HL-60 (cell line): ENCODE measurements at regions not wholly inside any gene's neighbourhood (a gene's known extent, or its start where the extent isn't known, plus 50 kb on each side); places are given as distances from the start of the nearest gene placed in this dataset.

Experiments
- DNase-seq, 2 experiments: peaks; one replicate each; pipeline ENCODE4 v3.0.0-alpha.2; 2010 to 2020; ENCODE audit warnings: low read depth in 1 of 2, low spot score in 1 of 2
- H3K27ac ChIP-seq: fragments of 250-450 bp; sonication (Bioruptor Pico); replicated peaks from 2 replicates; pipeline ENCODE4 v1.5.1; 2020; ENCODE audit warnings: mild to moderate bottlenecking, moderate library complexity
- H3K27me3 ChIP-seq: fragments of 250-450 bp; sonication (Bioruptor Pico); 2 replicates; pipeline ENCODE4 v1.5.1; 2021; ENCODE audit warnings: mild to moderate bottlenecking, moderate library complexity; ENCODE audit not compliant: insufficient read depth, poor library complexity, severe bottlenecking
- H3K4me3 ChIP-seq: replicated peaks from 2 replicates; pipeline ENCODE4 v1.5.1; 2011; ENCODE audit warnings: mild to moderate bottlenecking, control low read depth, low read length; ENCODE audit not compliant: insufficient read depth
- CTCF ChIP-seq: IDR thresholded peaks from one replicate; pipeline ENCODE4 v1.5.1; 2011; ENCODE audit warnings: low read length, control low read depth, inconsistent platforms; ENCODE audit not compliant: insufficient read depth
- GABPA ChIP-seq: IDR thresholded peaks from 2 replicates; pipeline ENCODE4 v1.6.1; 2012; ENCODE audit warnings: low read depth
- POLR2AphosphoS5 ChIP-seq: IDR thresholded peaks from 2 replicates; pipeline ENCODE4 v1.6.1; 2012; ENCODE audit warnings: low read depth
- SPI1 ChIP-seq: IDR thresholded peaks from 2 replicates; pipeline ENCODE4 v1.6.1; 2012; ENCODE audit warnings: low read depth, mild to moderate bottlenecking, borderline replicate concordance
- TF ChIP-seq, protein P1 (sequence below): IDR thresholded peaks from 2 replicates; pipeline ENCODE4 v1.6.1; 2012; ENCODE audit warnings: low read depth; ENCODE audit not compliant: insufficient replicate concordance

DNA sequence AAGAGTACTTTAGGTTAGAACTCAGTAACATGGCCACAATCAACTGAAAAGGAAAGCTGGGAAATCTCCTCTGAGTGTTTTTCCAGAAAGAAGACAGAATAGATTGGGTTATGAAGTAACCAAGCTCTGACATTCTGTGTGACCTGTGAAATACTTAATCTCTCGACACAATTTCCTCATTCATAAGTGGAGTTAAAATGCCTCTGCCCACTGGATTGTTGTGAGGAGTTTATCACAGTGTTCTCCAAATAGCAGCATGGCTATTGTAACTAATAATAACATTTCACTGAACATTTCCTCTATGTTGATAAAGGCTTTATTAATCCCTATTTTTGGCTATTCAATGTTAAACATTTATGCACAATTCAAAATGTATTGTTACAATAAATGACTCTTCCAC lies 311.0 kb downstream of the GABRB2 start:
- TF ChIP-seq POLR2AphosphoS5 (no peak), GABPA (no peak), SPI1 (no peak), CTCF (no peak)
- TF ChIP-seq, protein P1, sequence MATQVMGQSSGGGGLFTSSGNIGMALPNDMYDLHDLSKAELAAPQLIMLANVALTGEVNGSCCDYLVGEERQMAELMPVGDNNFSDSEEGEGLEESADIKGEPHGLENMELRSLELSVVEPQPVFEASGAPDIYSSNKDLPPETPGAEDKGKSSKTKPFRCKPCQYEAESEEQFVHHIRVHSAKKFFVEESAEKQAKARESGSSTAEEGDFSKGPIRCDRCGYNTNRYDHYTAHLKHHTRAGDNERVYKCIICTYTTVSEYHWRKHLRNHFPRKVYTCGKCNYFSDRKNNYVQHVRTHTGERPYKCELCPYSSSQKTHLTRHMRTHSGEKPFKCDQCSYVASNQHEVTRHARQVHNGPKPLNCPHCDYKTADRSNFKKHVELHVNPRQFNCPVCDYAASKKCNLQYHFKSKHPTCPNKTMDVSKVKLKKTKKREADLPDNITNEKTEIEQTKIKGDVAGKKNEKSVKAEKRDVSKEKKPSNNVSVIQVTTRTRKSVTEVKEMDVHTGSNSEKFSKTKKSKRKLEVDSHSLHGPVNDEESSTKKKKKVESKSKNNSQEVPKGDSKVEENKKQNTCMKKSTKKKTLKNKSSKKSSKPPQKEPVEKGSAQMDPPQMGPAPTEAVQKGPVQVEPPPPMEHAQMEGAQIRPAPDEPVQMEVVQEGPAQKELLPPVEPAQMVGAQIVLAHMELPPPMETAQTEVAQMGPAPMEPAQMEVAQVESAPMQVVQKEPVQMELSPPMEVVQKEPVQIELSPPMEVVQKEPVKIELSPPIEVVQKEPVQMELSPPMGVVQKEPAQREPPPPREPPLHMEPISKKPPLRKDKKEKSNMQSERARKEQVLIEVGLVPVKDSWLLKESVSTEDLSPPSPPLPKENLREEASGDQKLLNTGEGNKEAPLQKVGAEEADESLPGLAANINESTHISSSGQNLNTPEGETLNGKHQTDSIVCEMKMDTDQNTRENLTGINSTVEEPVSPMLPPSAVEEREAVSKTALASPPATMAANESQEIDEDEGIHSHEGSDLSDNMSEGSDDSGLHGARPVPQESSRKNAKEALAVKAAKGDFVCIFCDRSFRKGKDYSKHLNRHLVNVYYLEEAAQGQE: no peak
- Histone ChIP-seq H3K27me3 (no peaks in the 10 kb centered on the region), H3K4me3 (no peak overlapping the region), H3K27ac (no peak overlapping the region)
- no peak for DNase-seq

DNA sequence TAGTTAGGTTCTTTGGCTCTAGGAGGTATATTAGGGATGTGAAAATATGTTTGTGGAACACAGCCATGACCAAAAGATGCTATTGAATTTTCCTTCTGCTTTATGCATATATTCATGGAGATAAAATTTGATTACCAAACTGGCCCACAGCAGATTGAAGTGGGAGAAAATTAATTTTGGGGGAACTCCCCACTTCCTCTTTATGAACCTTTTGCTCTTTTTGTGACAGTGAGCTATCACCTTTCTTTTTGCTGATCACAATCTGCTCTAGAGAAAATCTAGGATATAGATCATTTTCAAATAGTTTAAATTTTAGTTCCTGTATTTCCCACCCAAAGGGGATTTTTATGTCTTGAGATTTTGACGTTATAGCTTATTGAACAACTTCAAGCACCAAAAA lies 313.0 kb downstream of the GABRB2 start:
- H3K27me3 ChIP-seq: no peaks in the 10 kb centered on the region
- no peak overlapping the region for H3K27ac ChIP-seq
- no peak for DNase-seq
- H3K4me3 ChIP-seq: no peak overlapping the region
- no peak for TF ChIP-seq SPI1
- TF ChIP-seq POLR2AphosphoS5: no peak
- no peak for TF ChIP-seq GABPA
- no peak for TF ChIP-seq CTCF
- TF ChIP-seq, protein P1: no peak

DNA sequence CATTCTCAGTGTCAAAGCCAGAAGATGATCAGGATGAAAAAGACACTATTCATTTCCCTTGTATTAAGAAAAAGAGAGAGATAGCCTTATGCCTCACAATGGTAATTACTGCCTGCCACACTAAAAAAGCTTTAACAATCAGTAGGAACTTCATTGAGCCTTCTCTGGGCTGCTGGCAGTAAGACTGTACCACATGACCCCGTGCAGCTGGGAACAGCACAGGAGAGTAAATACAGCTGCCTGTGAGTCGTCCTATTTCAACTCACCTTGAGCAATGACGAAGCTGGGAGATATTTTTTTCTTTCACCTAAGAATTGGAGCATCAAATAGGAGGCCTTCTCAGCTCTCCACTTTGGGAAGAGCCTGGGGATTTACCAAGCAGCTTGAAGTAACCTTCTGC lies 316.3 kb downstream of the GABRB2 start:
- DNase-seq: no peak
- no peak for TF ChIP-seq CTCF
- H3K27ac ChIP-seq: no peak overlapping the region
- H3K4me3 ChIP-seq: no peak overlapping the region
- no peaks in the 10 kb centered on the region for H3K27me3 ChIP-seq

DNA sequence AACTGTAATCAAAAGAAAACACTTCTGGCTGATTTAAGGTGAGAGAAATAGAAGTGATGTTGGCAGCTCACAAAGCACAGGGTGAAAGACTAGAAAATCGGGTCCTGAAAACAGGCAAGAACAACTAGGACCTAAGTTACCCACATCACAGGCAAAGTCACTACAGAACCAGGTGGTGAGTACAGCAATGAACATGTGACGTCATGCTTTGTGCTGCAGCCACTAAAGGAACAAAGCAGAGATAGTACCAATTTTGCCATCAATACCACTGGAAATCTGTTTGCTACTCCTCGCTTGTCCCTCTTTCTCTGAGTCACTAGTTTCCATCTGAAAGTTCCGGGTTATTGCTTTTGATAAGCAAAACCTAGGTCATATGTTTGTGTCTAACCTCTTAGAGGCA lies 326.7 kb downstream of the GABRB2 start:
- TF ChIP-seq POLR2AphosphoS5: no peak
- TF ChIP-seq SPI1: no peak
- TF ChIP-seq, protein P1: no peak
- no peak for TF ChIP-seq CTCF
- TF ChIP-seq GABPA: no peak
- Histone ChIP-seq H3K27ac (no peak overlapping the region), H3K27me3 (no peaks in the 10 kb centered on the region), H3K4me3 (no peak overlapping the region)
- DNase-seq: no peak
